Stimulated activated CD4-positive, alpha-beta T cell treated with anti-CD3 and anti-CD28 coated beads, Interleukin-12 subunit alpha, Interleukin-12 subunit beta, amount 100 ng/mL, for 24 hours (primary cell): ENCODE measurements at regions not wholly inside any gene's neighbourhood (a gene's known extent, or its start where the extent isn't known, plus 50 kb on each side); places are given as distances from the start of the nearest gene placed in this dataset.
"Not testable (repeated sequence)": the region's sequence is repeated elsewhere in the genome, so short reads cannot be mapped to it uniquely, and the experiment has no call there.

Experiments used
- DNase-seq, 2 experiments: peaks; one replicate each; pipeline ENCODE4 v3.0.0-alpha.2; 2020; ENCODE audit warnings: low read depth in 2 of 2

DNA sequence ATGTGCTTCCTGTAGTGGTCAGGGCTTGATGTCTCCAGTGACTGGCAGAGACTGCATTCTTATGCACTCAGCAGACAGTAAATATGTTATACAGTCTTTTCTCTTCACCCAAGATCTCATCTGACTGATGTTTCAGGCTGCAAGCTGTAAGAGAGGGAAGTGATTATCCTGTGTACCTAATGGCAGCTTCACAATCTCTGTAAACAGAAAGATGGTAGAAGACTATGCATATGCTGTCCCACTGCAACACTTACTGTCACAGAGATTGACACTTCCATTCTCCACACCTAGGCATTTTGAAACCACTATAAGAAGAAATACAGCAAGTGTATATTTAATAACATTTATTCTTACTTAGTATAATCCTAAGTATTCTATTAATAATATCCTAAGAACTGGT lies 97.6 kb upstream of the ANXA1 start:
- no peak for DNase-seq

DNA sequence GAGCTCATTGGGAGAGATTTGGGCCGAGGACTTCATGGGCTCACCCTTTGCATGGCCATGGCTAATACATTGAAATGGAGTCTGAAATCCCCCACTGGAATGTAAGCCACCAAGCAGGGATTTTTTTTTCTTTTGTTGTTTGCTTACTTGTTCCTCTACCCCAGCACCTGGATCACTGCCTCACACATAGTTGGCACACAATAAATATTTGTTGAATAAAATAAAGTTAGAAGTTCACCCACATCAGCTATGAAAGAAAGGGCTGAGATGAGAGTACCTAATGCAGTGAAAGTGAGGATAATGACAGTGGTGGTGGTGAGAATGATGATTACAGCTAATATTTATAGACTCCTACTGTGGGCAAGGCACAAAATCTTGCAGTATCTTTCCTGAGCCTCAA lies 98.1 kb upstream of the ANXA1 start:
- no peak for DNase-seq

DNA sequence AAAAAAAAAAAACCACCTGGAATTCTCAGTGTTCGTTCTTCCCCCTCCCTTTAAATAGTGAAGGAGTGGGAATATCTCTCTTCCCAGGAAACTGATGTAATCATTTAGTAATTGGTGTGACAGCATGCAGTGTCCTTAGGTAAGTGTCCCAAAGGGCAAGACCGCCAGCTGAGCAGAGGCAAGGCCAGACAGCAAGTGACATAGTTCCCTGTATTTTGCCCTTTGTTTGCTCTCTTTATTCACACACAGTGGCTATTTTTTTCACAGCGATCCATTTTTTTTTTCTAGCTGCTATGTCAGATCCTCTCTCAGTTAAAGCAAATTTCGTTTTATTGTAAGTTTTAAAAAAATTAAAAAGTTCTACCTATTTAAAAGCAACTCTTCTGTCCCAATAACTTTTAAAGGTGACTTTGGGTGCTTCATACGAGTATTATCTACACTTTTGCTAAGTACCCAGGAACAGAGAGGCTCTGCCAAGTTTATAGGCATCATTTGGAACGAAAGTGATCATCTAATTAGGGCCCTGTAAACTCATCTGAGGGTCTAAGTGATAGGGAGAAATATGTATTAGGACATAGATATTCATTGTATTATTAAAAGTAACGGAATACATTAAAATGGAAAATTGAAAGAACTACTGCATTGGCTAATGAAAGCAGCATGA lies 98.2 kb upstream of the ALDH1A1 start:
- no peak for DNase-seq

DNA sequence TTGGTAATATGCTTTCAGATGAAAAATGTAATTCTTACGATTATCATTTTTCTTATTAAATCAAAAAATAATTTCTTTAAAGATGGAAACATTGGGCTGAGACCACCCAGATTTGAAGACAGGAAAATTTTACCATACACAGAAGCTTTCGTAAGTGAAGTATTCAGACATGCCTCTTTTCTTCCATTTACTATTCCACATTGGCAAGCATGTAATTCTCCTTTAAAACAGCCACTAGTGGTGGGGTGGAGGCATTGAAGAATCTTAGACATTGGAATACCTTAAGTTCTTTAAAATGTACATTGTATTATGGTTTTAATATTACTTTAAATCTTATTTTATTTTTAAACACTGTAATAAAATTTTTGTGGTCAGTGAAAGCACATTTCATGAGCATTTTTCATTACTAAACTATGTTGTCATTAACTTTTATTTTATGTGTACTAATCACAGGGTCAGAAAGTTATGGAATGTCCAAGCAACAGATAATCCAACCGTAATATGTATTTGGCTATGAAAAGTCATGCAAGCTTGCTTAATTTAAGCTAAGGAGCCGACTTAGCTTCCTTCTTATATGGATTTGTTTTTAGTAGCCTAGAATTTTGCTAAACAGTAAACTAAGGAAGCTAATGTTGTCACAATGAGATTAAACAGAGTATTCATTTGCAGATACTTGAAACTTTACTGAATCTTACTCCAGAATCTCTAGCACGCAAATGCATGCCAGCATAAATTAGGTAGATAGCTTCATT lies 97.4 kb upstream of the ALDH1A1 start:
- DNase-seq: no peak

DNA sequence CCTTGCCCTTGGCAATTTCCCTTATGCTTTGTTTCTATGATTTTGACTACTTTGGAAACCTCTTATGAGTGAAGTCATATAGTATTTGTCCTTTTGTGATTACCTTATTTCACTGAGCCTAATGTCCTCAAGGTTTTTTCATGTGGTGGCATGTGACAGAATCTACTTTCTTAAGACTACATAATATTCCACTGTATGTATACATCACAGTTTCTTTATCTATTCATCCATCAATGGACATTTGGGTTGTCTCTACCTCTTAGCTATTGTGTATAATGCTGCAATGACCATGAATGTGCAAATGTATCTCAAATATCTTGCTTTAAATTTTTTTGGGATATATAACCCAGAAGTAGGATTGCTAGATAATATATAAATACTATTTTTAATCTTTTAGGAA lies 96.4 kb upstream of the ALDH1A1 start:
- no peak for DNase-seq

DNA sequence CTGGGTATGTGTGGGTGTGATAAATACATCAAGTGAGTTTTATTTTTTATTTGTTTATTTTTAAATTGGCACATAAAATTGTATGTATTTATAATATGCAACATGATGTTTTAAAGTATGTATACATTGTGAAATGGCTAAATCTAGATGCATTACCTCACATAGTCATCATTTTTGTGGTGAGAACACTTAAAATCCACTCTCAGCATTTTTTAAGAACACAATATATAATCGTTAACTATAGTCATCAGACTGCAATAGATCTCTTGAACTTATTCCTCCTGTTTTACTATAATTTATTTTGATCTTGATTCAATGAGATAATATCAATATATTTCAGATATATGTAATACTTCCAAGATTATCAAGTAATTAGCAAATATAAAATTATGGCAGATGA lies 93.9 kb upstream of the ALDH1A1 start:
- no peak for DNase-seq

DNA sequence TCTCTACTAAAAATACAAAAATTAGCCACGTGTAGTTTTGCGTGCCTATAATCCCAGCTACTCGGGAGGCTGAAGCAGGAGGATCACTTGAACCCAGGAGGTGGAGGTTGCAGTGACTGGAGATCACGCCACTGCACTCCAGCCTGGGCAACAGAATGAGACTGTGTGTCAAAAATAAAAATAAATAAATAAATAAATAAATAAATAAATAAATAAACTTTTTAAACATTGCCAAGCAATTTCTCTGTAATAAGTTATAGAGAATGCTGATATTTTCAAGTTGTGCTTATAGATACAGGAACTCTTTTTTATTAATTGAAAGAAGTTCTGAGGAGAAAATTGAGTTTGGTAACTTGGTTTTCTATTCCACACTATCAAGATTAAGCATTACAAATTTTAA lies 91.9 kb upstream of the ALDH1A1 start:
- DNase-seq: not testable (repeated sequence)

DNA sequence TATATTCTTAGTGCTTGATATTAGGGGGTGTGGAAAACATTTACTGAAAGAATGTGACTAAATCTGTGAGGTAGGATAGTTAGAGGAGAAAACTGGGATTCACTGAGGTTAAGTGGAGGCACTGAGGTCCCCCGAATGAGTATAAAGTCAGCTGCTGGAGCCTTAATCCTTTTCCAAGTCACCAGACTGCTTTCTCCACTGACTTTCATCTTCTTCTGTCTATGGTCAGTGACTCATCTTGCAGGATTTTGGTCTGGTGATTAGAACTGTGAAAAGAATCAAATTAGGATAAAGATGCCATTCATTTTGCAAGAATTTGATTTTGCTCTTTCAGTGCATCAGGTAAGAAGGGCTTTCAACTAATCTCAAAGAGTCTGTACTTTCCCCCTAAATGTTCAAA lies 89.3 kb upstream of the ALDH1A1 start:
- DNase-seq: no peak

DNA sequence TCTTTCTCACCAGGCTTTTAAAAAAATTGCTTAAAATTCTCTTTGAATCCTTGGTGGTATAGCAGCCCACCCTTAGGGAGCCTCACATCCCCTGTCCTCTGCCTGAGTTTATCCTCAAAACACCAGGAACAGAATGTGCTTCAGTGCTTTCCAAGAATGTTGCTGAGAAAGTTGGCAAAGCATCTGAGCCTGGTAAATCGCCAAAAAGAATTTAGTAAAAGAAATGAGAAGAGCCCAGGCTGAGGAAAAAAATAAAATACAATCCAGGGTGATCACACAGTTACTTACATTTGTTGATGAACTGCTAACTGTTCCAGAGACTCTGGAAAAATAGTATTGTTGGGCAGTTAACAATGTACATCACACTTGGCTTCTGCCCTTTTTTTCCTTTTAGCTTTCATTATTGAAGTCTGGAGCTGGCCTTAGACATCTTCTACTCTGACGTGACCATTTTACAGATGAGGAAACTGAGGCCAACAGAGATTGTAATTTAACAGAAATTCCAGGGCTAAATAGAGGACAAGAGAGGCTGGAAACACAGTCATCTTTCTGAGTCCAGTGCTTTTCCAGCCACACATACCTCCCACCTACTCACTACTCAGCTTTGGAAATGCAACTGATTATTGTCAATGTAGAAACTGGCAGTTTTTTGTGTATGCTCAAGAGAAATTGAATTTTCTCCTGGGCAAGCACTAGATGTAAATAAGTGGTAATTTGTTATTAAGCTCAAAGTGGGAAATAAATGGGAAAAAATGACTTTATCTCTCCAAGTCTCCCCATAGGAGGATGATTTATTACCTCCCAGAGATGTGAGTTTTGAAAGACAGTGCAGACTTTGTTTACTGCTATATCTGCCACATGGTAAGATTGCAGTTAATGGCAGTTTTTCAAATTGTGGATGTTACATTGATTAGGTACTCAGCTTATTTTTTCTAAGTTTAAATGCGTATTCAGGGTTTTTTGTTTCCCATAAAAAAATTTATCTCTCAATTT lies 86.7 kb upstream of the ALDH1A1 start:
- DNase-seq: no peak

DNA sequence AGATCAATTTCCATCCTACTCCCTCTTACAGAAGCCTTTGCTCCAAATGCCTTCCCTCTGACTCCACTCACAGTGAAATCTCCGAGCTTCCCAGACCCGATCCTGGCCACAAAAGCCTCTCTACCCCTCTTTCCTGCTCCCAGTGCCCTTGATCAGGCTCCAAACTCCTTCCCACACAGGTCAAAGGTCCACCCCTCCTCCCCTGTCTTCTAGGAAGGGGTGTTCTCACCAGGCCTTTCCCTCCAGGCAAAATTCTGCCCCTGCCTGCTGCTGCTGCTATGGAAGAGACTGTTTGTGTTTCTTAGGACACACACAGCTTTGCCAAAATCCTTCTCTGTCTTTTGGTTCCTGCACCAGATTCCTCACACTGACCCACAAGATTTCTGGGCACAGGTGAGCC lies 85.8 kb upstream of the ALDH1A1 start:
- no peak for DNase-seq

DNA sequence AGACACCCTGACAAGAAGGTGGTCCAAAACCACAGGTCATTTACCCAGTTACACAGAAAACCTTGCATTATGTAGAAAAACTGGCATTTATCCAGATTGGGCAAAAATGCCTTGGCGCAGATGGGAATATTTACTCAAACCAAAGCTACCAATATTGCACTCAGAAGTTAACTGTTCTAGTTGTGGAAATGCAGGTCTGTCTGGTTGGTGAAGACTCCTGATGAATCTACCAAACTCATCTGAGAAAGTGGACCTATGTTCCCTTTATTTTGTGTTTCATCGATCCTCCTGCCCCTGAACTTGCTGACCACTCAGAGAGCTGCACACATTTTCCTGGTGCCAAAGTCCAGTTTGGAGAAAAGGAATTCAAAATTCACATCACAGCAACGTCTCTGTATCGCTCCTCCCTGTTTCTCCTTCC lies 85.2 kb upstream of the ALDH1A1 start:
- DNase-seq: no peak

DNA sequence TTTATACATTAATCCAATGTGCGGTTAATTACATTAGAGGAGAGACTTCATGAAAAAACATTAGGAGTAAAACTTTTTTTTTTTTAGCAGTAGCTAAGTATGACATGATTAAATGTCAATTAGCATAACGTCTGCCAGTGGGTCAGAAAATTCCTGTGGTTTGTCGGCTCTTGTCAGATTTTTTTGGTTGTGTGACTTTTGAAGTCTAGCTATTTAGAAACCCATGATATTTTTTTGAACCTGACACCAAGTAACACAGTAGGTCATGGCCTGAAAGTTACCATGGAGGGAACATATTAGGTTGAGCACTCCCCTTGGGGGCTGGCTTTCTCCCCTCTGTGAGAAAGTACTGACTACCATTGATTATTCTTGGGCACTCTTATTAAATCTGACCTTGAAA lies 84.8 kb upstream of the ALDH1A1 start:
- no peak for DNase-seq

DNA sequence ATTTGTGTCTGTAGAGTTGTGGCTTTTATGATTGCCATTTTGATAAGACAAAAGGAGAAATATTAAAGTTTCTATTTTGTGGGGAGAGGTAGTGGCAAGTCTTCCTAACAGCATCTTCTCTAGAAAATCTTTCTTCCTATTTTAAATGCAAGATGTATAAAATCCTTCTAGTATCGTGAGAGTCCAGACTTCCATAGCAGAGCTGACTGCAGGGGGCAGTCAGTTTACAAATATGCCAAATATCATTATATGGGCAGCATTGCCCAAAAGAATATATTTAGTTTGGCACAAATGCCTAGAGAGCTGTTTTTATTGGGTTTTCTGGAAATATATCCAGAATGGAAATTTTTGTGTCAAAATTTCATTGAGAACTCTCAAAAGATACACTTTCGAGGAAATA lies 82.1 kb upstream of the ALDH1A1 start:
- no peak for DNase-seq

DNA sequence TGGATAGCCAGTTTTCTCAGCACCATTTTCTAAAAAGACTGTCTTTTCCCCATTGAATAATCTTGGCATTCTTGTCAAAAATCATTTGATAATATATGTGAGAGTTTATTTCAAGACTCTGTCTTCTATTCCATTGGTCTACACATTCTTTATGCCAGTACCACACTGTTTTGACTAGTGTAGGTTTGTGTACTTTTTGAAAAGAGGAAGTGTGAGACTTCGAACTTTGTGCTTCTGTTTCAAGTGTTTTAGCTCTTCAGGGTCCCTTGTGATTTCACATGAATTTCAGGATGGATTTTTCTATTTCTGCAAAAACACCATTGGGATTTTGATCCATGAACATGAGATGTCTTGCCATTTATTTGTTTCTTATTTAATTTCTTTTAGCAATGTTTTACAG lies 78.5 kb upstream of the ALDH1A1 start:
- DNase-seq: no peak

DNA sequence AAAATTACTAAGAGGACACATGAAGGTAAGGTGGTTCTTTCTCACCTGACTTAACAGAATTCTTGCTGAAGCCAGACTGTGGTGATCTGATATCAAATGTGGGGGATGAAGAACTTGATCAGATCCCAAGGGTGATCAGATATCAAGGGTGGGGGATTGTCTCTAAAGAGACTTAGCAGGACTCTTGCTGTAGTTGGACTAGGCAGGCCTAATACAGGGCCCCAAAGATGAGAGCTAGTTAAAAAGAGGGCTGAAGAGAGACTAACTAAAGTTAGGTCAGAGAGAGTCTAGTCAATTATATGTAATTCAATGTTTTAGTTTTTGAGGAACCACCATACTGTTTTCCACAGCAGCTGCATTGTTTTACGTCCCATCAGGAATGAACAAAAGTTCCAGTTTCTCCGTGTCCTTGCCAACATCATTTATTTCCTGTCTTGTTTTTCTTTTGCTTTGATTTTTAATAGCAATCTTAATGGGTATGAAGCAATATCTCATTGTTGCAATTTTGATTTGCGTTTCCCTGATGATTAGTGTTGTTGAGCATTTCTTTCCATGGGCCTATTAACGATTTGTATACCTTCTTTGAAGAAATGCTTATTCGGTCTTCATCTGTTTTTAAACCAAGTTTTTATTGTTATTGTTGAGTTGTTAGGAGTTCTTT lies 77.6 kb upstream of the ALDH1A1 start:
- DNase-seq: no peak

DNA sequence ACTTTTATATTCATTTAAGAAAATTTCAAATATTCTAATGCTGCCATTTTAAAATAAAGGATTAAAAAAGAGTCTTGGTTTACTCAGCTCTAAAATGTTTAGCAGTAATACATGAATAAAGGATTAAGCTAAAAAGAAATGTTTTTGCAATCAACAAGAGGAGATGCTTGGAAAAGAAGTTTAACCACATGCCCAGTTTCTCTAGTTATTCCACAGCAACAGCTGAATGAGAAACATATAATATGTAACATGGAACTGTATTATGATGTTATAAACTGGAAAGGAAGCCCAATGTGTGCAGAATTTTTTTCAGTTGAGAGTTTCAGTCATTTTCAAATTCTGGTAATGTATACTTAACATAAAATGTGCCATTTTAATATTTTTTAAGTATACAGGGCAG lies 76.5 kb upstream of the ALDH1A1 start:
- DNase-seq: no peak

DNA sequence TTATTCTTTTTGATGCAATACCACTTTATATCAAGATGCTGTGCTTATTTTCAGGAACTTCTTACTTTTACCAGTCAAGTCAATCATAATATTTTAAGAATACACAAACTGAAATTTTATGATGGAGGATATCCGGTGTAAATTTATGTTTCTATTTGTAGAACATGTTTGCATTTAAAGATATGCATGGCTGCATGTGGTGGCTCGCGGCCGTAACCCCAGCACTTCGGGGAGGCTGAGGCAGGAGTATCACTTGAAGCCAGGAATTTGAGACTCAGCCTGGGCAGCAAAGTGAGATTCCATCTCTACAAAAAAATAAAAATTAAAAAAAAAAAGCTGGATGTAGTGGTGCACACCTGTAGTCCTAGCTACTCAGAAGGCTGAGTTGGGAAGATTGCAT lies 73.5 kb upstream of the ALDH1A1 start:
- DNase-seq: no peak

DNA sequence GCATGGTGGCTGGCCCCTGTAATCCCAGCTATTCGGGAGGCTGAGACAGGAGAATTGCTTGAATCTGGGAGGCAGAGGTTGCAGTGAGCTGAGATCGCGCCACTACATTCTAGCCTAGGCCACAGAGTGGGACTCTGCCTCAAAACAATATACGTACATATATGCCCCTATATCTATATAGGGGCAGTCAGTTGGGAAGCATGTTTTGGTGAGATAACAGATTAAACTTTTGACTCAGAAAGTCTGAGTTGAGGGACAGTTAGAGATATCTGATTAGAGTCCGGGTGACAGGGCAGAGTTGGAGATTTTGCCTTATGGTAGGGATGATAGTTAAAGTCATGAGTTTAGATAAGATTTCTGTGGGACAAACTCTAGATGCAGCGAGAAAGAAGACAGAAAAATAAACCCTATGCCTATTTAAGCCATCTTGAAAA lies 71.8 kb upstream of the ALDH1A1 start:
- DNase-seq: no peak

DNA sequence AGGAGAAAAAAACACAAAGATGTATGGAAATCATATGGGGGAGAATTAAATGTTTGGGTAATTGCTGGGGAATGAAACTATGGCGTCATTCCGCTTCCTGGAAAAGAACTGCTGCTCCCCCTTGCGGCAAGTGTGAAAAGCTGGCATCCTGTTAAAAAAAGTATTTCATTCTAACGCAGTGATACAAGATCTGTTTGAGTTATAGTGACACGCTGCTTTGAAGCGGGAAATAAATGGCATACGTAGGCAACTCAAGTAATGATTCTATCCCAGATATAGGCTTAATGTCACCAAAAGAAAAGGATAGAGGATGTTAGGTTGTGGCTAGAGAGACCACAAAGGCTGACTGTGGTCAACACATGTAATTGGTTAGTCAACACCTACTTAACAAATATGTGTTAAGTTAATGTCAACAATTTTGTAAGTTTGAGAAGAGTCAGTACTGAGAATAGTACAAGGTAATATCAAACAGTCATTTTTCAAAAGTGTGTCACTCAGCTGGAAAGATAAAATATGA lies 70.2 kb upstream of the ALDH1A1 start:
- DNase-seq: peak; percentile 2 to 29

DNA sequence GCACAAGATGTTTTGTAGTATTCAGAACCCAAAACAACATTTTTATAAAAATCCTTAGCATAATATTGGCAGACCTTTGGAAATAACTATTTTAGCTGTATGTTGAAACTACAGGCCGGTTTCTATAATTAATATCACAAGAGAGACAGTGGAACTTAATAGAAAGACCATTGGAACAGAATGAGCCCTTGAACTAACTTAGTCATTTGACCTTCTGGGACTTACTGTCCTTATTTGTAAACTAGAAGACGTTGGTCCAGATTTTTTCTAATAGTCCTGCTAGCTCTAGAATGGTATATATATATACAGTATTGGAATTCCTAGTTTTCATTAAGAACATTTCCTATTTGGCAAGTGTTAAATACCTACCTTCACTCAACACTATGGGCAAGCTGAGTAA lies 69.5 kb upstream of the ALDH1A1 start:
- no peak for DNase-seq

DNA sequence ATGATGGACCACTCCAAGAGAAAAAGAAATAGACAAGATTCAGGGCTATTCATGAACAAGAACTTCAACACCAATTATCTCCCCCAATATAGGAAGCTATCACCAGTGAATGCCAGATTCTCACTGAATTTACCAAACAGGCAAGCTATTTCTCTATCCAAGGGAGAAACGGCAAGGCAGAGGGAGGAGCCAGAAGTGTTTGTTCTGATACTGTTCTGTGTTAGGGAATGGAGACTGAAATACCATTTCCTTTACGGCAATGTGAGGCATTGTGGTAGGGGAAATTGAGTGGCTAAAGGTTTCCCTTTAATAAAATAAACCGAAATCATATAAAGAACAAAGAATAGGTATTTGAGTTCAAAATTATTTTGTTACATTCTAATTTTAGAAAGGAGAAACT lies 68.0 kb upstream of the ALDH1A1 start:
- DNase-seq: no peak

DNA sequence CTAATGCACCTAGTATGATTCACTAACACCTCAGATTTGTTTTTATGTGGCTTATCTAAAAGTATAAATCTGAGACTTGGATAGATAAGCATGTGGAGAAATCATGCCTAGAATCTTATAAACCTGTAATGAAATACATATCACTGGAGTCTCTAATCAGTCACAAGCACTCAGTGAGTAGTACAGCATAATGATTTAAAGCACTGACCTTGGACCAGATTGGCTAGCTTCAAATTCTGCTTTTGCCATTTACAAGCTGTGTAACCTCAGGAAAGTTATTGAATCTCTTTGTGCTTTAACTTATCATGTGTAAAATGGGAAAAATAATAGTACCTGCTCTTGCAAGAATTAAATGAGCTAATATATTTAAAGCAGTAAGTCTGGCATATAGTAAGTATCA lies 61.2 kb upstream of the ALDH1A1 start:
- DNase-seq: no peak
